ENCODE measurements at regions not wholly inside any gene's neighbourhood (a gene's known extent, or its start where the extent isn't known, plus 50 kb on each side); places are given as distances from the start of the nearest gene placed in this dataset.
"Not testable (repeated sequence)": the region's sequence is repeated elsewhere in the genome, so short reads cannot be mapped to it uniquely, and the experiment has no call there.

- intact Hi-C loops (cut with DNase I) = no loop called here
- H3K4me3 ChIP-seq = no peak overlapping the region
- no peaks in the 10 kb centered on the region for H3K9me3 ChIP-seq
- ATAC-seq = no peak
- no peaks in the 10 kb centered on the region for H3K4me1 ChIP-seq
- H3K27ac ChIP-seq = no peak overlapping the region
- no peaks in the 10 kb centered on the region for H3K36me3 ChIP-seq
- no peak for DNase-seq
- H3K27me3 ChIP-seq = no peaks in the 10 kb centered on the region
- TF ChIP-seq CTCF (IDR thresholded peaks at IDR 0.05) = no peak
Observed at GRCh38 chr15:38843736-38844590, 279.3 kb upstream of the RASGRP1 start.

GRCh38 chr15:38844736-38845135 lies 280.1 kb upstream of the RASGRP1 start:
- no peak overlapping the region for H3K27ac ChIP-seq
- H3K9me3 ChIP-seq = no peaks in the 10 kb centered on the region
- H3K36me3 ChIP-seq = no peaks in the 10 kb centered on the region
- no peak for TF ChIP-seq CTCF (IDR thresholded peaks at IDR 0.05)
- ATAC-seq (no peak), DNase-seq (no peak)
- H3K27me3 ChIP-seq = no peaks in the 10 kb centered on the region
- H3K4me1 ChIP-seq = no peaks in the 10 kb centered on the region
- intact Hi-C loops (cut with DNase I) = no loop called here
- H3K4me3 ChIP-seq = no peak overlapping the region

- no peaks in the 10 kb centered on the region for H3K36me3 ChIP-seq
- ATAC-seq = no peak
- H3K4me3 ChIP-seq = no peak overlapping the region
- intact Hi-C loops (cut with DNase I) = no loop called here
- no peak for DNase-seq
- no peak overlapping the region for H3K27ac ChIP-seq
- no peaks in the 10 kb centered on the region for H3K27me3 ChIP-seq
- no peaks in the 10 kb centered on the region for H3K9me3 ChIP-seq
- TF ChIP-seq CTCF (IDR thresholded peaks at IDR 0.05) = no peak
- no peaks in the 10 kb centered on the region for H3K4me1 ChIP-seq
Observed at GRCh38 chr15:38846346-38846745, 281.7 kb upstream of the RASGRP1 start.

GRCh38 chr15:38847666-38848065 lies 283.1 kb upstream of the RASGRP1 start:
- H3K4me3 ChIP-seq = no peak overlapping the region
- TF ChIP-seq CTCF (IDR thresholded peaks at IDR 0.05) = no peak
- ATAC-seq (no peak), DNase-seq (no peak)
- H3K27ac ChIP-seq = no peak overlapping the region
- no peaks in the 10 kb centered on the region for H3K36me3 ChIP-seq
- no peaks in the 10 kb centered on the region for H3K27me3 ChIP-seq
- intact Hi-C loops (cut with DNase I) = no loop called here
- no peaks in the 10 kb centered on the region for H3K4me1 ChIP-seq
- no peaks in the 10 kb centered on the region for H3K9me3 ChIP-seq

- H3K9me3 ChIP-seq = no peaks in the 10 kb centered on the region
- ATAC-seq (no peak), DNase-seq (no peak)
- H3K27me3 ChIP-seq = no peaks in the 10 kb centered on the region
- H3K27ac ChIP-seq = no peak overlapping the region
- TF ChIP-seq CTCF (IDR thresholded peaks at IDR 0.05) = no peak
- intact Hi-C loops (cut with DNase I) = no loop called here
- no peak overlapping the region for H3K4me3 ChIP-seq
- H3K4me1 ChIP-seq = no peaks in the 10 kb centered on the region
- H3K36me3 ChIP-seq = no peaks in the 10 kb centered on the region
Observed at GRCh38 chr15:38849046-38849445, 284.4 kb upstream of the RASGRP1 start.

GRCh38 chr15:38852188-38852587 lies 287.6 kb upstream of the RASGRP1 start:
- H3K9me3 ChIP-seq; H3K27me3 ChIP-seq; H3K4me1 ChIP-seq; intact Hi-C loops (cut with DNase I); DNase-seq; H3K4me3 ChIP-seq; H3K36me3 ChIP-seq; H3K27ac ChIP-seq; ATAC-seq: not testable (repeated sequence)
